GM10248 (cell line): ENCODE measurements at regions not wholly inside any gene's neighbourhood (a gene's known extent, or its start where the extent isn't known, plus 50 kb on each side); places are given as distances from the start of the nearest gene placed in this dataset.

Experiments
- CTCF ChIA-PET: fragments of 300-600 bp; sonication (Branson Sonifier 250); formaldehyde crosslinking; extraction: SDS; loops from one replicate; lab custom pipeline; 2021; ENCODE audit warnings: antibody characterized with exemption; lab: Yijun Ruan, JAX
- POLR2A ChIA-PET: fragments of 350-650 bp; sonication (Branson Sonifier 250); formaldehyde crosslinking; extraction: SDS; loops from one replicate; lab custom pipeline; 2020; ENCODE audit warnings: antibody characterized with exemption; lab: Yijun Ruan, JAX
- DNase-seq: peaks from one replicate; pipeline ENCODE4 v3.0.0; 2012; ENCODE audit errors: extremely low spot score
- CTCF ChIP-seq: IDR thresholded peaks from 2 replicates; pipeline ENCODE4 v1.5.1; 2012; ENCODE audit warnings: mild to moderate bottlenecking, low read depth; ENCODE audit errors: extremely low read depth, missing control alignments, control extremely low read depth

GRCh38 chr3:83131236-83131635 is 1369.8 kb upstream of the GBE1 start:
- POLR2A ChIA-PET = no interaction called here
- CTCF ChIA-PET = no interaction called here
- no peak for DNase-seq
- no peak for TF ChIP-seq CTCF

GRCh38 chr3:83122774-83123350 is 1361.4 kb upstream of the GBE1 start:
- no peak for TF ChIP-seq CTCF
- DNase-seq = no peak
- CTCF ChIA-PET = no interaction called here
- POLR2A ChIA-PET = no interaction called here

GRCh38 chr3:83093222-83093572 is 1331.8 kb upstream of the GBE1 start:
- ChIA-PET CTCF (no interaction called here), POLR2A (no interaction called here)
- no peak for TF ChIP-seq CTCF
- DNase-seq = no peak

- no peak for TF ChIP-seq CTCF
- DNase-seq = no peak
- POLR2A ChIA-PET = no interaction called here
- CTCF ChIA-PET = no interaction called here
These were observed 1331.2 kb upstream of the GBE1 start for GRCh38 chr3:83092521-83093221.

- no peak for DNase-seq
- POLR2A ChIA-PET = no interaction called here
- CTCF ChIA-PET = no interaction called here
- TF ChIP-seq CTCF = no peak
These were observed 1314.6 kb upstream of the GBE1 start for GRCh38 chr3:83076041-83076440.

- ChIA-PET CTCF (no interaction called here), POLR2A (no interaction called here)
- DNase-seq = no peak
These were observed 1313.0 kb upstream of the GBE1 start for GRCh38 chr3:83074485-83074884.

More at GRCh38 chr3:83074485-83074884, 1313.0 kb upstream of the GBE1 start:
- TF ChIP-seq CTCF = no peak
